HL-60 (cell line): ENCODE measurements at regions not wholly inside any gene's neighbourhood (a gene's known extent, or its start where the extent isn't known, plus 50 kb on each side); places are given as distances from the start of the nearest gene placed in this dataset.

Experiments used
- CTCF ChIP-seq: IDR thresholded peaks from one replicate; pipeline ENCODE4 v1.5.1; 2011; ENCODE audit warnings: low read length, control low read depth, inconsistent platforms; ENCODE audit not compliant: insufficient read depth
- GABPA ChIP-seq: IDR thresholded peaks from 2 replicates; pipeline ENCODE4 v1.6.1; 2012; ENCODE audit warnings: low read depth
- POLR2AphosphoS5 ChIP-seq: IDR thresholded peaks from 2 replicates; pipeline ENCODE4 v1.6.1; 2012; ENCODE audit warnings: low read depth
- TF ChIP-seq, protein P1 (sequence below): IDR thresholded peaks from 2 replicates; pipeline ENCODE4 v1.6.1; 2012; ENCODE audit warnings: low read depth; ENCODE audit not compliant: insufficient replicate concordance

DNA sequence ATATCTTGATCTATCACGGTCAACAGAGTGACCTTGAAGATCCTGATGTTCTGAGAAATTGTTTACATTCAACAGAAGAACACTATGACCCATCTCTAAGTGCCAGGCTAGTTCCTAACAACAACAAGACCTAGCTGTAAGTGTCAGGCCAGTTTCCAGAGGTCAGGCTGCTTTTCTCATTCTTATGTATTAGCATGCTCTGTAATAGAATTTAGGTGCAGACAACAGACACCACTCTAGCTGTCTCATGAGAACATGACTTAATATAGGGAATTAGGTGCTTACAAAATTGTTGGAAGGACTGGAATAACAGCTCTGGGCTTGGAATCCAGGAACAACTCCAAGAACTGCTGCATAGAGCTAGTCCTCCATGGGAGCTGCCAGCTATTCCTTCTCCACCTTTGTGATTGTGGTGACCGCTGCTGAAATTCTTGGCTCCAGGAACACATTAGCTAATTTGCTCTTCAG, 138.7 kb downstream of the SNX18 start:
- TF ChIP-seq CTCF (no peak), POLR2AphosphoS5 (no peak), GABPA (no peak)
- TF ChIP-seq, protein P1, sequence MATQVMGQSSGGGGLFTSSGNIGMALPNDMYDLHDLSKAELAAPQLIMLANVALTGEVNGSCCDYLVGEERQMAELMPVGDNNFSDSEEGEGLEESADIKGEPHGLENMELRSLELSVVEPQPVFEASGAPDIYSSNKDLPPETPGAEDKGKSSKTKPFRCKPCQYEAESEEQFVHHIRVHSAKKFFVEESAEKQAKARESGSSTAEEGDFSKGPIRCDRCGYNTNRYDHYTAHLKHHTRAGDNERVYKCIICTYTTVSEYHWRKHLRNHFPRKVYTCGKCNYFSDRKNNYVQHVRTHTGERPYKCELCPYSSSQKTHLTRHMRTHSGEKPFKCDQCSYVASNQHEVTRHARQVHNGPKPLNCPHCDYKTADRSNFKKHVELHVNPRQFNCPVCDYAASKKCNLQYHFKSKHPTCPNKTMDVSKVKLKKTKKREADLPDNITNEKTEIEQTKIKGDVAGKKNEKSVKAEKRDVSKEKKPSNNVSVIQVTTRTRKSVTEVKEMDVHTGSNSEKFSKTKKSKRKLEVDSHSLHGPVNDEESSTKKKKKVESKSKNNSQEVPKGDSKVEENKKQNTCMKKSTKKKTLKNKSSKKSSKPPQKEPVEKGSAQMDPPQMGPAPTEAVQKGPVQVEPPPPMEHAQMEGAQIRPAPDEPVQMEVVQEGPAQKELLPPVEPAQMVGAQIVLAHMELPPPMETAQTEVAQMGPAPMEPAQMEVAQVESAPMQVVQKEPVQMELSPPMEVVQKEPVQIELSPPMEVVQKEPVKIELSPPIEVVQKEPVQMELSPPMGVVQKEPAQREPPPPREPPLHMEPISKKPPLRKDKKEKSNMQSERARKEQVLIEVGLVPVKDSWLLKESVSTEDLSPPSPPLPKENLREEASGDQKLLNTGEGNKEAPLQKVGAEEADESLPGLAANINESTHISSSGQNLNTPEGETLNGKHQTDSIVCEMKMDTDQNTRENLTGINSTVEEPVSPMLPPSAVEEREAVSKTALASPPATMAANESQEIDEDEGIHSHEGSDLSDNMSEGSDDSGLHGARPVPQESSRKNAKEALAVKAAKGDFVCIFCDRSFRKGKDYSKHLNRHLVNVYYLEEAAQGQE = no peak
